ENCODE measurements at regions not wholly inside any gene's neighbourhood (a gene's known extent, or its start where the extent isn't known, plus 50 kb on each side); places are given as distances from the start of the nearest gene placed in this dataset.
"Not testable (repeated sequence)": the region's sequence is repeated elsewhere in the genome, so short reads cannot be mapped to it uniquely, and the experiment has no call there.

- H3K27ac ChIP-seq = no peak overlapping the region
Observed at GRCh38 chr1:8120693-8121260, 94.7 kb upstream of the ERRFI1 start.

GRCh38 chr1:8118736-8119135 lies 92.6 kb upstream of the ERRFI1 start:
- H3K27ac ChIP-seq = not testable (repeated sequence)

More at GRCh38 chr1:8120693-8121260, 94.7 kb upstream of the ERRFI1 start:
- TF ChIP-seq CTCF (conservative IDR thresholded peaks at IDR 0.05) = no peak
- TF ChIP-seq ZFX (IDR thresholded peaks at IDR 0.05) = no peak

- TF ChIP-seq CTCF (conservative IDR thresholded peaks at IDR 0.05) = no peak
- no peak for TF ChIP-seq ZFX (IDR thresholded peaks at IDR 0.05)
- no peak overlapping the region for H3K27ac ChIP-seq
Observed at GRCh38 chr1:8118031-8118451, 91.9 kb upstream of the ERRFI1 start.

- TF ChIP-seq ZFX (IDR thresholded peaks at IDR 0.05) (no peak), CTCF (conservative IDR thresholded peaks at IDR 0.05) (no peak)
- no peak overlapping the region for H3K27ac ChIP-seq
Observed at GRCh38 chr1:8116894-8117264, 90.8 kb upstream of the ERRFI1 start.

GRCh38 chr1:8115769-8116167 lies 89.7 kb upstream of the ERRFI1 start:
- no peak overlapping the region for H3K27ac ChIP-seq

GRCh38 chr1:8115031-8115768 lies 89.1 kb upstream of the ERRFI1 start:
- no peak overlapping the region for H3K27ac ChIP-seq
- TF ChIP-seq ZFX (IDR thresholded peaks at IDR 0.05) (no peak), CTCF (conservative IDR thresholded peaks at IDR 0.05) (no peak)

More at GRCh38 chr1:8115769-8116167, 89.7 kb upstream of the ERRFI1 start:
- TF ChIP-seq ZFX (IDR thresholded peaks at IDR 0.05) (no peak), CTCF (conservative IDR thresholded peaks at IDR 0.05) (no peak)

GRCh38 chr1:8113262-8114220 lies 87.4 kb upstream of the ERRFI1 start:
- H3K27ac ChIP-seq = no peak overlapping the region
- TF ChIP-seq ZFX (IDR thresholded peaks at IDR 0.05) (no peak), CTCF (conservative IDR thresholded peaks at IDR 0.05) (no peak)
